ENCODE measurements at regions not wholly inside any gene's neighbourhood (a gene's known extent, or its start where the extent isn't known, plus 50 kb on each side); places are given as distances from the start of the nearest gene placed in this dataset.

- DNase-seq, result no peak
These were observed 339.6 kb downstream of the NUF2 start for GRCh38 chr1:163661391-163661790.

- no peak for DNase-seq
These were observed 343.0 kb downstream of the NUF2 start for GRCh38 chr1:163664671-163665335.

- DNase-seq, result no peak
These were observed 346.7 kb downstream of the NUF2 start for GRCh38 chr1:163668472-163668871.

GRCh38 chr1:163670989-163671757 is 349.4 kb downstream of the NUF2 start:
- no peak for DNase-seq

GRCh38 chr1:163672976-163673758 is 351.4 kb downstream of the NUF2 start:
- DNase-seq, result no peak

- DNase-seq, result no peak
These were observed 352.0 kb downstream of the NUF2 start for GRCh38 chr1:163673759-163674151.

- no peak for DNase-seq
These were observed 352.5 kb downstream of the NUF2 start for GRCh38 chr1:163674236-163674635.

GRCh38 chr1:163684785-163685184 is 363.0 kb downstream of the NUF2 start:
- no peak for DNase-seq

GRCh38 chr1:163692266-163692665 is 370.5 kb downstream of the NUF2 start:
- DNase-seq, result no peak

- no peak for DNase-seq
These were observed 375.4 kb downstream of the NUF2 start for GRCh38 chr1:163697137-163697536.

GRCh38 chr1:163701783-163702374 is 380.1 kb downstream of the NUF2 start:
- DNase-seq, result no peak

- DNase-seq, result no peak
These were observed 382.0 kb downstream of the NUF2 start for GRCh38 chr1:163703794-163704193.

GRCh38 chr1:163706915-163707314 is 385.2 kb downstream of the NUF2 start:
- peak; percentile 5 for DNase-seq

GRCh38 chr1:163709636-163710035 is 387.9 kb downstream of the NUF2 start:
- no peak for DNase-seq

- DNase-seq, result no peak
These were observed 390.6 kb downstream of the NUF2 start for GRCh38 chr1:163712321-163712720.

- no peak for DNase-seq
These were observed 398.5 kb downstream of the NUF2 start for GRCh38 chr1:163720294-163720693.

GRCh38 chr1:163725551-163725950 is 403.8 kb downstream of the NUF2 start:
- no peak for DNase-seq

- DNase-seq, result no peak
These were observed 408.7 kb downstream of the NUF2 start for GRCh38 chr1:163730411-163730821.

- DNase-seq, result no peak
These were observed 415.5 kb downstream of the NUF2 start for GRCh38 chr1:163737261-163737660.

GRCh38 chr1:163744301-163744887 is 422.6 kb downstream of the NUF2 start:
- DNase-seq, result no peak

- no peak for DNase-seq
These were observed 423.4 kb downstream of the NUF2 start for GRCh38 chr1:163745204-163745603.

GRCh38 chr1:163747261-163747660 is 425.5 kb downstream of the NUF2 start:
- DNase-seq, result no peak

GRCh38 chr1:163747855-163748254 is 426.1 kb downstream of the NUF2 start:
- DNase-seq, result no peak

All from dermis blood vessel endothelial cell (primary cell).